ENCODE measurements at regions not wholly inside any gene's neighbourhood (a gene's known extent, or its start where the extent isn't known, plus 50 kb on each side); places are given as distances from the start of the nearest gene placed in this dataset.

GRCh38 chr6:87903323-87903722 is 144.3 kb upstream of the SPACA1 start:
- no peak for TF ChIP-seq CTCF (conservative IDR thresholded peaks at IDR 0.05)
- TF ChIP-seq EZH2 (IDR thresholded peaks at IDR 0.05; ENCODE audit: low read depth) = no peak
